Nephron (organoid): ENCODE measurements at regions not wholly inside any gene's neighbourhood (a gene's known extent, or its start where the extent isn't known, plus 50 kb on each side); places are given as distances from the start of the nearest gene placed in this dataset.
"Not testable (repeated sequence)": the region's sequence is repeated elsewhere in the genome, so short reads cannot be mapped to it uniquely, and the experiment has no call there.

ENCODE experiments used
- H3K27ac Mint-ChIP-seq, 3 experiments: 2 replicates each; pipeline ENCODE4 v1.8.0; 2020; ENCODE audit warnings: mixed read lengths in 3 of 3, mild to moderate bottlenecking in 2 of 3, moderate library complexity in 1 of 3
- H3K27me3 Mint-ChIP-seq: 2 replicates; pipeline ENCODE4 v1.8.0; 2021; ENCODE audit warnings: low read depth, mild to moderate bottlenecking, moderate library complexity, mixed read lengths
- H3K36me3 Mint-ChIP-seq: 2 replicates; pipeline ENCODE4 v1.8.0; 2020; ENCODE audit warnings: low read depth, mixed read lengths
- H3K4me1 Mint-ChIP-seq: 2 replicates; pipeline ENCODE4 v1.8.0; 2020; ENCODE audit warnings: mixed read lengths
- H3K4me3 Mint-ChIP-seq, 3 experiments: 2 replicates each; pipeline ENCODE4 v1.8.0; 2020; ENCODE audit warnings: mild to moderate bottlenecking in 3 of 3, mixed read lengths in 3 of 3, moderate library complexity in 2 of 3
- H3K9me3 Mint-ChIP-seq: 2 replicates; pipeline ENCODE4 v1.8.0; 2020; ENCODE audit warnings: mixed read lengths
- TF ChIP-seq, protein P1 (sequence below), 3 experiments: fragments of 200-600 bp; sonication (generic); IDR thresholded peaks; one replicate each; pipeline ENCODE4 v1.5.0; 2021; ENCODE audit warnings: antibody characterized with exemption in 3 of 3; ENCODE audit not compliant: unreplicated experiment in 3 of 3

GRCh38 chrX:117843749-117844148 lies 272.9 kb downstream of the KLHL13 start:
- no peaks in the 10 kb centered on the region for H3K27me3 Mint-ChIP-seq
- peaks cover 3% of the 10 kb centered on the region for H3K36me3 Mint-ChIP-seq
- H3K9me3 Mint-ChIP-seq = peaks cover 16% of the 10 kb centered on the region
- TF ChIP-seq, protein P1, sequence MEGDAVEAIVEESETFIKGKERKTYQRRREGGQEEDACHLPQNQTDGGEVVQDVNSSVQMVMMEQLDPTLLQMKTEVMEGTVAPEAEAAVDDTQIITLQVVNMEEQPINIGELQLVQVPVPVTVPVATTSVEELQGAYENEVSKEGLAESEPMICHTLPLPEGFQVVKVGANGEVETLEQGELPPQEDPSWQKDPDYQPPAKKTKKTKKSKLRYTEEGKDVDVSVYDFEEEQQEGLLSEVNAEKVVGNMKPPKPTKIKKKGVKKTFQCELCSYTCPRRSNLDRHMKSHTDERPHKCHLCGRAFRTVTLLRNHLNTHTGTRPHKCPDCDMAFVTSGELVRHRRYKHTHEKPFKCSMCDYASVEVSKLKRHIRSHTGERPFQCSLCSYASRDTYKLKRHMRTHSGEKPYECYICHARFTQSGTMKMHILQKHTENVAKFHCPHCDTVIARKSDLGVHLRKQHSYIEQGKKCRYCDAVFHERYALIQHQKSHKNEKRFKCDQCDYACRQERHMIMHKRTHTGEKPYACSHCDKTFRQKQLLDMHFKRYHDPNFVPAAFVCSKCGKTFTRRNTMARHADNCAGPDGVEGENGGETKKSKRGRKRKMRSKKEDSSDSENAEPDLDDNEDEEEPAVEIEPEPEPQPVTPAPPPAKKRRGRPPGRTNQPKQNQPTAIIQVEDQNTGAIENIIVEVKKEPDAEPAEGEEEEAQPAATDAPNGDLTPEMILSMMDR (IDR thresholded peaks at IDR 0.05; ENCODE audit: unreplicated experiment in 3 of 3) = no peak
- H3K4me1 Mint-ChIP-seq = no peaks in the 10 kb centered on the region
- H3K27ac Mint-ChIP-seq = no peak overlapping the region
- H3K4me3 Mint-ChIP-seq = no peak overlapping the region

DNA sequence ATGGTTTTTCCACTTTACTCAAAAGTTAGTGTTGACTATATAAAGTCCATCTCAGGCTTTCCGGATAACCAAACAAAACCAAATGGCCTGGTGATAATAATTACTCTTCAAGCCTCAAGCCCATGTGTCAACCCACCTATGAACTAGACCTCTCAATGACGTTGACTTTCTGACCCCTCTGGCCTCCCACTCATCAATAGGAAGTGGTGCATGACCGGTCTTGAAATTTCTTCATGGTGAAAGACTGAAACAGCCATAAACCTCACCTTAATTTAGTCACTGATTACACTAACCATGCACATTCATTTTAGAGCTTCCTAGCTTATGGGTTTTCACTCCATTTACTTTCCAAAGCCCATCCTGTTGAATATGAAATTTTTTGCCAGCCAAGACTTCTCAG lies 276.0 kb downstream of the KLHL13 start:
- TF ChIP-seq, protein P1 (IDR thresholded peaks at IDR 0.05; ENCODE audit: unreplicated experiment in 3 of 3) = no peak
- no peaks in the 10 kb centered on the region for H3K27me3 Mint-ChIP-seq

GRCh38 chrX:117839544-117839943 lies 277.1 kb downstream of the KLHL13 start:
- Mint-ChIP-seq H3K27me3 (no peaks in the 10 kb centered on the region), H3K4me3 (no peak overlapping the region), H3K4me1 (no peaks in the 10 kb centered on the region), H3K36me3 (peaks cover 3% of the 10 kb centered on the region), H3K9me3 (peaks cover 19% of the 10 kb centered on the region), H3K27ac (no peak overlapping the region)
- TF ChIP-seq, protein P1 (IDR thresholded peaks at IDR 0.05; ENCODE audit: unreplicated experiment in 3 of 3) = peak in 1 of 3 experiments; percentile 15

More for the DNA sequence above, 276.0 kb downstream of the KLHL13 start:
- Mint-ChIP-seq H3K4me1 (no peaks in the 10 kb centered on the region), H3K4me3 (no peak overlapping the region), H3K36me3 (peaks cover 3% of the 10 kb centered on the region), H3K9me3 (peaks cover 20% of the 10 kb centered on the region), H3K27ac (peak overlapping the region in 1 of 3 experiments; percentile 80)

GRCh38 chrX:117838581-117839331 lies 277.9 kb downstream of the KLHL13 start:
- H3K27me3 Mint-ChIP-seq = no peaks in the 10 kb centered on the region
- H3K9me3 Mint-ChIP-seq = peaks cover 23% of the 10 kb centered on the region
- peaks cover 7% of the 10 kb centered on the region for H3K36me3 Mint-ChIP-seq
- TF ChIP-seq, protein P1 (IDR thresholded peaks at IDR 0.05; ENCODE audit: unreplicated experiment in 3 of 3) = no peak
- peak overlapping the region in 1 of 3 experiments; percentile 25 for H3K27ac Mint-ChIP-seq
- H3K4me3 Mint-ChIP-seq = no peak overlapping the region
- H3K4me1 Mint-ChIP-seq = no peaks in the 10 kb centered on the region

DNA sequence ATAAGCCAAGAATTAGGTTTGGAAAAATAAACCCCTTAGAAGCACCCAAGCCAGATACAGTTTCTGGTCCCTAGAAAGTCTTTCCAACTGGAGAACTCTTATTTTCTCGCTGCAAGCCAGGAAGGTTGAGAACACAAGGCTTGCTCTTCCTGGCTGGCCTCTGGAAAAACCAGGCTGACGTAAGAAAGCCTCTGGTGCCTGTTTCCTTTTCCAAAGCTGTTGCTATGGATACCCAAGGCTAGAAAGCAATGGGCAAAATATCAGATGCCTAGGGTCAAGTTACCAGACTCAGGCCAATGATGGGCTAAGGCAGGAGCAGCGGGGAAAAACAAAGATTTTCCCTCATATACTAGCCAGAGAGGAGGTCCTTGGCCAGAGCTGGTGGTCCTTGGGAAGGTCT lies 281.6 kb downstream of the KLHL13 start:
- TF ChIP-seq, protein P1 (IDR thresholded peaks at IDR 0.05; ENCODE audit: unreplicated experiment in 3 of 3) = no peak
- Mint-ChIP-seq H3K4me1 (no peaks in the 10 kb centered on the region), H3K9me3 (peaks cover 18% of the 10 kb centered on the region), H3K36me3 (peaks cover 4% of the 10 kb centered on the region), H3K4me3 (no peak overlapping the region), H3K27me3 (no peaks in the 10 kb centered on the region), H3K27ac (no peak overlapping the region)

- H3K36me3 Mint-ChIP-seq = peaks cover 4% of the 10 kb centered on the region
- no peaks in the 10 kb centered on the region for H3K4me1 Mint-ChIP-seq
- peaks cover 18% of the 10 kb centered on the region for H3K9me3 Mint-ChIP-seq
- no peak overlapping the region for H3K27ac Mint-ChIP-seq
- TF ChIP-seq, protein P1 (IDR thresholded peaks at IDR 0.05; ENCODE audit: unreplicated experiment in 3 of 3) = no peak
- no peaks in the 10 kb centered on the region for H3K27me3 Mint-ChIP-seq
- no peak overlapping the region for H3K4me3 Mint-ChIP-seq
Measured at GRCh38 chrX:117834076-117834475, 282.5 kb downstream of the KLHL13 start.

DNA sequence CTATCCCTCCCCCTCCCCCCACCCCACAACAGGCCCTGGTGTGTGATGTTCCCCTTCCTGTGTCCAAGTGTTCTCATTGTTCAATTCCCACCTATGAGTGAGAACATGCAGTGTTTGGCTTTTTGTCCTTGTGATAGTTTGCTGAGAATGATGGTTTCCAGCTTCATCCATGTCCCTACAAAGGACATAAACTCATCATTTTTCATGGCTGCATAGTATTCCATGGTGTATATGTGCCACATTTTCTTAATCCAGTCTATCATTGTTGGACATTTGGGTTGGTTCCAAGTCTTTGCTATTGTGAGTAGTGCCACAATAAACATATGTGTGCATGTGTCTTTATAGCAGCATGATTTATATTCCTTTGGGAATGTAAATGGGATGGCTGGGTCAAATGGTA lies 295.1 kb downstream of the KLHL13 start:
- H3K4me1 Mint-ChIP-seq, H3K27ac Mint-ChIP-seq, H3K27me3 Mint-ChIP-seq, H3K36me3 Mint-ChIP-seq, H3K4me3 Mint-ChIP-seq: not testable (repeated sequence)
- H3K9me3 Mint-ChIP-seq = peaks cover 43% of the 10 kb centered on the region
